DMS114 treated with DMSO at 0.1 percent for 48 hours (cell line): ENCODE measurements at regions not wholly inside any gene's neighbourhood (a gene's known extent, or its start where the extent isn't known, plus 50 kb on each side); places are given as distances from the start of the nearest gene placed in this dataset.

Experiments
- DNase-seq: peaks from one replicate; lab custom pipeline; 2025; ENCODE audit not compliant: unreplicated experiment; lab: John Stamatoyannopoulos, UW

DNA sequence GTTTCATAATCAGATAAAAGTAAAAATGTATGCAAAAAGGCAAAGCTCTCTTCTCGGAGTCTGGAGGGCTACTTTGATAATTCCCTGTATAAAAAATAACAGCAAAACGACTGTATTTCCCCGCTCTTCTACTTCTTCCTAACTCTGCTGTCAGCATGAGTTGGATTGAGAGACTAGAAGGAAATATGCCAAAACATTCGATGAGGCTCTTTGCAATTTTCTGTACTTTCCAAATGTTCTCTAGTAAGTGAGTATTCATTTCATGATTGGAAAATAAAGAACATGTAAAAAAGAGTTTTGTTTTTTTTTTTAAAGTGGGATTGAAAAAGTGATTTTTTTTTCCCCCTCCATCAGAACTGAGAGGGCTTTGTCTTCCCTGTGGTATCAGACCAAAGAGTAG is 677.5 kb downstream of the ACTL7B start:
- DNase-seq: no peak

DNA sequence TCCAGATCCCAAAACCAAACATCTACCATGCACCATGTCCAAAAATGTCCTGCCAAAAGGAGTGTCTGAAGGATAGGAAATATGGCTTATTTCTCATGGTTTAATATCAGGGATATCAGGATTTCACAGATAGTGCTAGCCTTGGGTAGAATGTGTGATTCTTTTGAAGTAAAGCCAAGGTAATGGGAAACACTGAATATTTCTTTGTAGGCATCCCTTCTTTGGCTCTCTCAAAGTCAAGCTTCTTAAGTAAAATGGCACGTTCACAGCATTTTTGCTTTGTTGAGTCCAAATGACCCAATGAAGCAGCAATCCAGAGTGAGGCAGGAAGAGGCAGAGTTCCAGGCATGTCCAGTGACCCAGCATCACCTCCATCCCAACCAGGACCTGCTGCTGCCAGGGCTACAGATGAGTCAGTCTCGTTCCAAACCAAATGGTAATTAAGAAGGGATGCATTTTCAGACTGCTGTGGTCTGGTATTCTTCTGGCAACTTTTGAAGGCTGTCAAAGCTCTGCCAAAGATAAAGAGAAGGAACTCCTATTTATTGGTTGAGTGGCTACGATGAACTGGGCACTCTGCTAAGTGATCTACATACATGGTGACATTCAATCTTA is 678.8 kb upstream of the KLF4 start:
- no peak for DNase-seq

DNA sequence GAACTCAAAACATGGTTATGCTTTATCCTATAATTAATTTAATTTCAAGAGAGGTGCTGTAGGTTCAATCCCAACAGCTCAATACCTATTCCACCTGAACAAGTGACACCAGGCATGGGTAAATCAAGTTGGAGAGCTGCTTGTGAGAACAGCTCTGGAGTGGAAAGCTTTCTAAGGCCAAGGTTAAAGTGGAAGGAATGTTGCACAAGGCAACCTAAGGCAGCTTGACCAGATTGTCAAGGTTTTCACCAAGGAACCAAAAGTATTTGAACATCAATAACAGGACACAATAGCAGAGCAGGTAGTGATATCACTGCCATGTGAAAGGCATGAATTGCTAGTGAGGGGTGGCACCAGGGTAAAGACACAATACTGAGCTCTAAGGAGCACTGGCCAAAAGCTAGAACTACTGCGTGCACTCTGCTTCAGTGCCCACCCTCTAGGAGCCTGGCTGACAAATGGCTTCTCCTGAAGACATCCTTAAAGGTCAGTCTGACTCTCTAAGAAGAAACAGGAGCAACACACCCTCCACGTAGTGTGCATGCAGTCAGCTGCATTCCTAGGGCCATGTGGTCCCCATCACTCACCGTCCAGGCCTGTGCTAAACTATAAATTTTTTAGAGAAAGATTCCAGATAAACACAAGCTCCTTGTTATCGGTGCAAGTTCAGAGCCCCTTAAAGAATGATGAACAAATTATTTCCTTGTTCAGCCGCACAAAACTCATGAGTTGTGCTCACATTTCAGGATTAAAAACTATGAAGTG is 677.7 kb upstream of the KLF4 start:
- no peak for DNase-seq

DNA sequence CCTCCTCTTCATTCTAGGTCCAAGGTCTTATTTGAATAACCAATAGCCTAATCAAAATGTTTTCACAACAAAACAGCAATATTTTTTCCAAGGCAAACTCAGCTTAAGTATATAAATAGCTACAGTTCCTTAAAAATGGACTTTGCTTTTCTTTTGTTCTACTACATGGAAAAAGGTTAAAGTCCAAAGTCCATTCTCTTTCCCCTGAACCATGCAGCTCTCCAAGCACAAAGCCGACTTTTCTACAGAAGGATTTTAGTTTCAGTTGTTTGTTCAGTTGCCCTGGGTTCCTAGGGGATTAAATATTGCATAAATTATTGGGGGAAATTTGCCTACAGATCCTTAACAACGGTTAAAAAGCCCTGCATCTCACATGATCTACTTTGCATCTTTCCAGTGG is 677.0 kb upstream of the KLF4 start:
- no peak for DNase-seq

DNA sequence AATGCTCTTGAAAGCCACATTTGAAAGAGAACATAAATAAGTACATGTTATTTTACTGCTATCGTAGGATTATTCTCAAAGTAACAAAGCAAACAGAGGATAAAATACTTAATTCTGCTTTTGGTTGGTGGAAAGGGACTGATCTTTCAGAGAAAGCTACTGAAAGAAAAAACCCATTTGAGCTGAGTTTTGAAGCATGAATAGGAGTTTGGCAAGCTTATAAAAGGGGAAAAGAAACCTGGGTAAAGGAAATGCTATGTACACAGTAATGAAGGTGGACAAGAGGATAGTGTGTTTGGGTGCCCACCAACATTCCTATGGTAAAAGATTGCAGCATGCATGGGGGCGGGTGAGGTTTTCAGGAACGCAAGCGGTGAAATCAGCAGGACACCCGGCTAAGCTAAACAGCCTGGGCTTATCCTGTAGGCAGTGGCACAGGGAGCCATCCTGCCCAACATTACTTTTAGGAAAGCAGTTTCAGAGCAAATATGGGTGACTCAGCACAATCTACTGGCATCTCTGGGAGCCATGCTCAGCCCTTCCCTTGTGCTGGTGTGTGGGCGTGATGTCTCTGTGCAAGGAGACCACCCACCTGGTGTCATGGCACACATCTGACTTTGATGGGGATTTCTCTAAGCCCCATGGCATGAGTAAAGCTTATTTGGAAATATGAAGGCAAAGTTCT is 673.9 kb upstream of the KLF4 start:
- no peak for DNase-seq

DNA sequence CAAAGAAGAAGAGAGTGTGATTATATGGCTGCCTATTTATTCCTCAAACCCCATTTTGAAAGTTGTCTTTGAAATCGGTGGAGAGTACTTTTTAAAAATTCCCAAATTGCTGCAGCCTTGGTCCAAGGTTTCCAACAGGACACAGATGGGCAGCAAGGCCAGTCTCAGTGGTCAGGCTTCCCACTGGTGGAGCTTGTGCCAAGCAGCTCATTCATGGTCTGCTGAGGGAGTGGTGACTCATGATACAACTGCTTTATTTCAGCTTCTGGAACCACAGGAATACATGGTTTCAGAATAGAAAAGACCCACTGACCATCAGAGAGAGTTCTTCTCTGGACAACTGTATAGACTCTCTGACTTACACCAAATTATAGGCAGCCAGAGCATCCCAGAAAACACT is 673.1 kb upstream of the KLF4 start:
- no peak for DNase-seq

DNA sequence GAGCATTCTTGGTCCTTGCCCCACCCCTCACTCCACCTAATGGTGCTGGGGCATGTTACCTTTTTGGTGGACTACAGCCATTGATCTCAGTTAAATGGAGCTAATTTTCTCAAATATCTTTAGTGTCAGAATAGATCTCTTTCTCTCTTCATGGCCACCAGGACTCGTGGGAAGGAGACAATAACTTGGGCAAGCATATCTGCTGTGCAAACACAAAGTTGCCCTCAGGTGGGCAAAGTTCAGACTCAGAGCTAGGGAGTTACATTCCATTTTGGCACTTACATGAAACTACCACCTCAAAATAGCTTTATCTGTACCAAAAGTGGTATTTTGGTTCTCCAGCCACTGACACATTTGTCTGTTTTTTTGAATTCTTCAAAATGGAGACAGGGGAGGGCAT is 671.9 kb upstream of the KLF4 start:
- no peak for DNase-seq

DNA sequence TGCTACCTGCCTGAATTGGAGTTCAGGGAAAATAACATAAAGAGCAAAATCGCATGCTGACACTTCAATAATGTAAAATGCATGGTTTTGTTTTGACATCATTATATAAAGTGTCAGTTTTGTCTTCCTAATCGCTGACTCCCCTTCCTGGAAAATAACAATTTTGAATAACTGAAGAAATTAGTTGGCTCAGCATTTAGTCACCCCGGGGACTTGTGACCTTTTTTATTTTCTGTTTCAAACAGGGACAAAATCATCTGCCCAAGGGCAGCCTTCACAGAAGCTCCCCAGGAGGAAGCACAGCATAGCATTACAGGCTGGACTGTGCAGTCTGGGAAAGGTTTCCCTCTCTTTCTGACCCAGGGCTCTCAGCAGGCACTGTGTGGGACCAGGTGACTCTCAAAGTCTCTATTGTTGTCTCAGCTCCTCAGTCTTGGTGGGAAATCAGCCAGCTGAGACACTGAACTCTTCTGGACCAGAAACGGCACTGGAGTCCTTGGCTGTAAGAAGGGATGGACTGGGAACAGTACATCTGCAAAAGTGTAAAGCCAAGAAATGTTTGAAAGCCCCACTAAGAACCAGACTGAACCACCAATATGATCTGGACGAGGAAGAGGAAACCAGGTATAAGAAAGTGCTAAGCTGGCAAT is 671.3 kb upstream of the KLF4 start:
- DNase-seq: no peak

DNA sequence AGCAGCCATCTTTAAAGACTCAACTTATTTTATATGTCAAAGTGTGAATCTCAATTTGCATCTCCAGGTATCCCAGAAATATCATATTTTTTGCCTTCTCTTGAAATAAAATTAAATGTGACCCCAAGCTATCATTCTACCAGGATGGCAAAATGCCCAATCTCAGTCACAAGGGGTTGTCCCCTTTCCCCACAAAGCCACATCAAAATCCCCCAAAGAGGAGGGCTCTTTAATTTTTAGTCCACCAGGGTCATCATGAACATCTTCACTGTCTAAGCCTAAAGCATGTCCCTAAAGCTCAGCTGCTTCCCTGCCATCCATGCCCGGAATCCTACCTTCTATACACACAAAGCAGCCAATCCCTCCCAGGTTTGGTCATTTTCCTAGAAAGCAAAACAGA is 670.5 kb upstream of the KLF4 start:
- DNase-seq: no peak

DNA sequence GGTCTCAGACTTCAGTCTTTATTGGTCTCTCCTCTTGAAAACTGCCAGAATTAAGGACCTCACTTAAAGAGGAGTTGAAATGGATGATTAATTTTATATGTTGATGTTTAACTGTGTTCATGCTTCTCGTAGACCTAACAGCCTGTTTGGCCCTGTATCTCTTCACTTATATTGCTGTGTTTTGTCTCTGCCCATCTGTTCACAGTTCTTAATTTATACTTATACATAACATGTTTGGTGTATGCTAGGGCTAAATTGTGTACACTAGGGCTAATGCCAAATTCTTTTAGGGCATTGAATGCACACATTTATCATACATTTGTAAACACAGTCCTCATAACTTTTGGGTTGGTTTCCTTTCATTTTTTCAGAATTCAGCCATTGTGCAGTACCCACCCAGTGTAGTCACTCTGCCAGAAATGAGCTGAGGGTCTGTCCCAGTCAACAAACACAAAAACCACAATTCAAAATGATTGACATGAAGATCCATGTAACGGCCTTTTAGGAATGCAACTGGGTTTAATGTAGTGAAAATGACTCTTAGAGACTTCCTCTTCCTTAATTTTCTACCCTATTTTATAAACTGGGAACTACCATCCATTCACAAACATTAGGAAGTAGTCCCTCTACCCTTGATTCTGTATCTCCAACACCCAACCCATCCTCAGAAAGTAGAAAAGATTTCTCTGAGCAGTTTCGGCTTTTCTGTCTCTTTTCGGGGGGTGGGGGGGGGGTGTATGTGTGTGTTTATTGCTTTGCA is 668.8 kb upstream of the KLF4 start:
- no peak for DNase-seq

DNA sequence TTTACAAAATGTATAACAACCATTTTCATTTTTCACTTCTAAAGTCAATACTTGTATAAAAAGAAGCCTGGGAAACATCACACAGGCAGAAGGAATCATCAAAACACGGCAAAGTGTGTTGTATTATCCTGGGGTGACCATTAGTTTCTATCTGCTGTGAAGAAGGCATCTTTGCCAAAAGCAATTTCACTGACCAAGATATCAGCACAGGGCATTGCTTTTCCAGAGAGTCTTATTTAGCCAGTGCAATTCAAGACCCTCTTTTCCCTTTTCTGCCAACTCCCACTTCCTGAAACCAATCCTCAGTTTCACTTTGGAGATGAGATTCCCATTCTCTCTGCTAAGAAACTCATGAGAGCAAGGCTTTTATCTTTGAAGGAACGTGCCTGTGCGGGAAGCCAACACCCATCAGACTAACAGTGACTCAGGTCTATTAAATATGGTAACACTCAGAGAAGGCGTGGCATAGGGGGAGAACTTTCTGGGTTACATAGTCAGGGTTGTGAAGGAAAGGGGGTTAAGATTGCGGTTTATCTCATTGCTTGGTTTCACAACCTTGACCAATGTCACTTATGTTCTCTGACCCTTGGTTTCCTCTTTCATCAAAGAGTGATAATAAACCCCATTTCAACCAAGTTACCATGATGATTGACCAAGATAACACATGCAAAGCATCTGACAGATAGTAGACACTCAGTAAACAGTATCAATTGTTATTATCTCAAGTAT is 666.9 kb upstream of the KLF4 start:
- DNase-seq: no peak

DNA sequence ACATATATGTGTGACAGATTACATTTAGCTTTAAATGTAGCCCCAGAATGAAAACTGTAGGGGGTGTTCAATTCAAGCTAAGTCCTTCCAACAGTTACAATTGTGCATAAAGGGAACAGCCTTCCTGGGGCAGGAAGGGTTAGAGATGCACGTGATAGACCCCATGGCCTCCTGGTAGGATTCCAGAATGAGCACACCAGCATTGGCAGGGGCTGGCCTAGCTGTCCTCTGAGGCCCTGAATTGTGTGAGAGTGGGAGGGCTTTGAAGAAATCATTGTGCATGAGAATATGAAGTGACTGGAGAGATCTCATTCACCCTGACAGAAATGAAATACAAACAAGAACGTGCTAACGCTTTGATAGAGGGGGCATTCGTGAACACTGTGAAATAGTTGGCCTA is 663.8 kb upstream of the KLF4 start:
- no peak for DNase-seq

DNA sequence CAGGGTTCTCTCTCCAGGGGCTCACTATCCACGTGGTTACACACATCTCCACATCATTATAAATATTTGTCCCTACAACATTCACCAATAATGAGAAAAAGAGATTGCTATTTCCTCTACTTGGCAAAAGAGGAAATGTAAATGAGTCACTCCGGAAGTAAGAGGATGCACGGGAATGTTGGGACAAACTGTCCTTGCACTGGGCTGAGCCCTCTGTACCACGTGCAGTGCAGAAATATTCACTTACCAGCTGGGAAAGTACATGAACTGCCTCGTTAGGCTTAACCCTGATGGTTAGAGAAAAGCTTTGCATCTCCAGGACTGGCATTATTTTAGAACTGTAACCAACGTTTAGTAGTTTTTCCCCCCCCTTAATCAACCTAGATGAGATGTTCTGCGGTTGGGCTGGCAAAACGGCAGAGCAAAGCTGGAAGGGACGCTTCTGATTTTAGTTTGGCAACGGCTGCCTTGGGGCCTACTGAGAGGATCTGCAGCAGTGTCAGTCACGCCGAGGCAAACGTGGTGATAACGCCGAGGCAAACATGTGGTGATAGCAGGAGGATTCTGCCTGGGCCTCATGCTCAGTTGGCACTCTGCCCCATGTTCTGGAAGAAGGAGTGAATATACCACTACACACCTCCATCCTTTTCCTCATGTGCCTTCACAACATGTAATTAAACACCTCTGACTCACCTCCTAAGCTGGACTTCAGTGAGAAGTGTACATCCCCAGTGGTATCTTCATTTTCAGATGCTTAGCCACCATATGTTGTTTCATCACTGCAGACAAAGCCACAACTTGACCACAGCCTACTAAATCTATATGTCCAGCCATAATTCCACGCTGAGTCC is 661.4 kb upstream of the KLF4 start:
- no peak for DNase-seq

DNA sequence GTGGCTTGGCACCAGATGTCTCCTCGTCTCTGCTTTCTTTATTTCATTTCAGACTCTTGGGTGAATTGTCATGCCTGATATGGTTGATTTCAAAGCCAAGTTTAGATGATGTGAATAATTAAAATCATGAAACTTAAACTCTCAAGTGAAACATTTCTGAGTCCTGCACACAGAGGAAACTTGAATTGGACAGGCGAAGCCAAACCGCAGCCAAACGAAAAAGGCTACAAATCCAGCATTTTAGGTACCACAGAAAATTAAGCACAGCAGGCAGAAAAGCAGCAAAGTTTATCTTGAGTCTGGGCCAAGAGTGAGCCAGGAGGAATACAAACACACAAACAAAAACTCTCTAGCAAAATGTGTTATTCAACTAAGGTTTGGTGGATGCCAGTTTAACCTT is 659.8 kb upstream of the KLF4 start:
- DNase-seq: no peak

DNA sequence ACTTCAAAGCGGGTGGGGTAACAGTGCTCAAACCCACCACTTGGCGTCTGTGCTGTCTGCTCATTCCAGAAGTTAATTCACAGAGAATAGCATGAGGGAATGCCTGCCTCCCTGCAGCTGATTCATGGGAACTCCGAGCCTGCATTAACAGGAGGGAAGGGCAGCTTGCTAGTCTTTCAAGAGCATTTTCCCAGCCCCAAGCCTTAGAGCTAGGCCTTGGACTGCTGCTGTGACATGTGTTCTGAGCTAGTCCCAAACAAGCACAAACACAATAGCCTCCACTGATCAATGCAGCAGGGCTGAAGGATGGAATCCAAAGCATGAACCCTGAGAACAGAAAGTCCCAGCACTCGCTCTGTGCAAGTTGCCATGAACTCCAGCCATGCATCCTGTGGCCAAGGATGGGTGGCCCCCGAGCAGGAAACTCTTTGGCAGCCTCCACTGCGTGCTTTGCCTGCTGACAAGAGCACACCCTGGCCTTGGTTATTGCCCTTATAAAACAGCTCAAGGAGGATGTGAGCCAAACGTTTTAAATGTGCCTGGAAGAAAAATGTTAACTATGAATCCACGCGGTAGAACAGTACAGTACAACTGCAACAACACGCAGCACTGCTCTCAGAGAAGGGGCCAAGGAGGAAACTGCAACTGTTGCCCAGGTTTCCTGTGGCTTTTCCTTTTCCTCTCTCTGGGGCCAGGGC is 653.1 kb upstream of the KLF4 start:
- no peak for DNase-seq

DNA sequence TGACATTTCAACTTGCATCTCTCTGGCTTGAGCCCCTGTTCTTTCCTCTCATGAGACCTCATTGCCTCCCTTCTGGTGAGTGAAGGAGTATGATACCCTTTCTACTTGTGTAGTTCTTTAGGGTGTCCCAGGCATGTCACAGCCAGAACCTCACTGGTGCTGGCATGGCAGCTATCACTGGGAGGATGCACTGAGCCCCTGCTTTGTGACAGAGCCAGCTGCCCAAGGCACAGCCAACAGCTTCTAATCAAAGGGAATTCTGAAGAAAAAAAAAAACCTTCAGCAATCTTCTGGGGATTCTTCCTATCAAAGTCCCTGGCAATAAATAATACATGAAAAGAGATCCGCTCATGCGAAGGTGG is 652.6 kb upstream of the KLF4 start:
- DNase-seq: no peak

DNA sequence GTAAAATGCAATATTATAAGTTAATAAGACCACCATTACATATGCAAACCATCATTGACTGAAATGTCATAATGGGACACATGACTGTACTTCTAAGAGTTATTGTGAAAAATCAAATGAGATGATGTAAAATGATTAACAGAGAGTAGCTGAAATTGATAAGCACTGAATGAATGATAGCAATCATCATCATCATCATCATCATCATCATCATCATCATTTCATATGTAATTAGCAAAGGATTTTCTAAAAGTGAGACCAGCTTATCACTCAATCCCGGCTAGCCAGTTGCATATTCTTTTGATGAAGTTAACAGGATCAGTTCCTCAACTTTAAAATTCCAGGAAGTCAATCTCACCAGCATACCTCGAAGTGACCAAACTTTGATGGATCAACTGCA is 650.3 kb upstream of the KLF4 start:
- DNase-seq: no peak

DNA sequence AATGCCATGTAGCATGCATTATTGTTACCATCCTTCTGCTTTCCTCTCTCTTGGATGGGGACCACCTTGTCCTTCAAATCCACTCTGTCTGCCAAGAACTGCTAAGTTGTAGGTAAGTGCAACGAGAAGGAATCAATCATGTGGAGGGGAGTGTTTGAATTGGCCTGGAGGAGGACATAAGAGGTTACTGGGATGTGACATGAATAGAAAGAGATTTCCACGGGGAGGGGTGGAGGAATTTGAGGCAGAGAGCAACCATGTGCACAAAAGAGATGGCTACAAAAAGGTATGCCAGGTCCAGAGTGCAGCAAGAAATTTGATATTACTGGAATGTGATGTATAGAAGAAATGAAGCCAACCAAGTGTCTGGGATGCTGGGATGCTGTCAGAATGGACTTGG is 648.9 kb upstream of the KLF4 start:
- no peak for DNase-seq

DNA sequence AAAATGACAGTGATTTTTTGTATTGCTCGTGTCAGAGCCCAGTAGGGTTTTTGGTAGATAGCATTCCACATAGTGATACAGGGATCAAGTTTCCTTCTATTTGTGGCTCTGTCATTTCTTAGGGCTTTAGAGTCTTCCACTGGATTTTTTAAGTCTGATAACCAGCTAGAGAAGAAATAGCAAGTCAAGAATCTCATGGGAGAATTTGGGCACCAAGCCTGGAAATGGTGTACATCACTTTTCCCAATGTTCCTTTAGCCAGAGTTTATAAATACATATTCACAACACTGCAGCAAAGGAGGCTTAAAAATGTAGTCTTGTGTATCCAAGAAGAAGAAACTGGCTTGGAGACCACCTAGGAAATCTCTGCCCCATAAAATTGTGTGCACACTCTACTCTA is 647.1 kb upstream of the KLF4 start:
- DNase-seq: no peak
